GM12878 (cell line): ENCODE measurements at regions not wholly inside any gene's neighbourhood (a gene's known extent, or its start where the extent isn't known, plus 50 kb on each side); places are given as distances from the start of the nearest gene placed in this dataset.

Source experiments
- ATAC-seq: fragments of 200-7000 bp; cut with Tn5 transposase; 3 replicates; pipeline ENCODE4 v1.9.1; 2020; ENCODE audit warnings: mild to moderate bottlenecking, moderate library complexity
- BruUV-seq: library from RNA; stranded (reverse); fragments of 400-500 nt; replicated peaks from 2 replicates; lab custom pipeline; 2021; lab: Mats Ljungman, UMichigan
- CTCF ChIA-PET: fragments of 300-600 bp; sonication (Branson Sonifier 250); formaldehyde crosslinking; extraction: SDS; loops from one replicate; lab custom pipeline; 2021; ENCODE audit warnings: inconsistent platforms; lab: Yijun Ruan, JAX
- POLR2A ChIA-PET: fragments of 350-600 bp; formaldehyde crosslinking; extraction: SDS; loops from one replicate; lab custom pipeline; 2021; ENCODE audit warnings: inconsistent platforms; lab: Charles Lee
- RAD21 ChIA-PET: fragments of 300-600 bp; sonication (Branson Sonifier 250); formaldehyde crosslinking; loops from one replicate; lab custom pipeline; 2023; ENCODE audit warnings: antibody characterized with exemption; ENCODE audit not compliant: unreplicated experiment; lab: Charles Lee
- SMC1A ChIA-PET: fragments of 300-600 bp; sonication (Branson Sonifier 250); formaldehyde crosslinking; loops from one replicate; lab custom pipeline; 2023; ENCODE audit not compliant: unreplicated experiment, uncharacterized antibody; lab: Charles Lee
- DNase-seq: peaks from one replicate; pipeline ENCODE4 v3.0.0-alpha.2; 2011; ENCODE audit warnings: low read depth, low spot score
- FAIRE-seq: peaks from 3 replicates; lab custom pipeline; 2011; peaks lifted over from hg19 to GRCh38; lab: Jason Lieb, UNC
- H2AFZ ChIP-seq: 2 replicates; pipeline ENCODE4 v1.6.0; 2011; ENCODE audit warnings: low read depth, low read length, control low read depth; ENCODE audit not compliant: control insufficient read depth
- H3K27ac ChIP-seq: 2 replicates; pipeline ENCODE4 v1.5.1; 2011; ENCODE audit warnings: control low read depth; ENCODE audit not compliant: control insufficient read depth, insufficient read depth
- H3K27me3 ChIP-seq, 2 experiments: replicated peaks in 1 of 2; 2 replicates each; pipeline versions ENCODE4 v1.6.0 to v1.6.1; 2011; ENCODE audit warnings: low read length in 1 of 2; ENCODE audit not compliant: control insufficient read depth in 2 of 2, insufficient read depth in 2 of 2
- H3K36me3 ChIP-seq, 2 experiments: 2 replicates each; pipeline ENCODE4 v1.5.1; 2011; ENCODE audit warnings: low read length in 1 of 2; ENCODE audit not compliant: control insufficient read depth in 2 of 2, insufficient read depth in 2 of 2
- H3K4me1 ChIP-seq: 2 replicates; pipeline ENCODE4 v1.6.1; 2011; ENCODE audit warnings: mild to moderate bottlenecking, low read length, moderate library complexity, mixed read lengths; ENCODE audit not compliant: control insufficient read depth, insufficient read depth
- H3K4me2 ChIP-seq: 2 replicates; pipeline ENCODE4 v1.6.0; 2011; ENCODE audit warnings: control low read depth; ENCODE audit not compliant: control insufficient read depth, insufficient read depth
- H3K4me3 ChIP-seq: fragments of 200-600 bp; sonication (generic); 2 replicates; pipeline ENCODE4 v1.5.1; 2016
- H3K79me2 ChIP-seq: 2 replicates; pipeline ENCODE4 v1.6.0; 2011; ENCODE audit warnings: low read length; ENCODE audit not compliant: control insufficient read depth, insufficient read depth
- H3K9ac ChIP-seq: 2 replicates; pipeline ENCODE4 v1.8.0; 2011; ENCODE audit warnings: low read length, control low read depth, mixed read lengths; ENCODE audit not compliant: control insufficient read depth, insufficient read depth
- H3K9me3 ChIP-seq: replicated peaks from 3 replicates; pipeline ENCODE4 v1.5.1; 2011; ENCODE audit warnings: mild to moderate bottlenecking, low read length; ENCODE audit not compliant: control insufficient read depth, insufficient read depth
- H4K20me1 ChIP-seq: 2 replicates; pipeline ENCODE4 v1.6.0; 2011; ENCODE audit not compliant: control insufficient read depth, insufficient read depth
- CEBPB ChIP-seq, 2 experiments: fragments of 150-350 bp in 1 of 2; IDR thresholded peaks; 2 replicates each; pipeline ENCODE4 v1.6.1; 2012 to 2014; ENCODE audit warnings: low read depth in 2 of 2, low read length in 2 of 2, borderline replicate concordance in 1 of 2, inconsistent platforms in 1 of 2
- IRF4 ChIP-seq: IDR thresholded peaks from 2 replicates; pipeline ENCODE4 v1.6.1; 2011; ENCODE audit warnings: low read depth, low read length
- NFYB ChIP-seq: IDR thresholded peaks from 2 replicates; pipeline ENCODE4 v1.6.1; 2011; ENCODE audit warnings: low read depth, mild to moderate bottlenecking, low read length, improper control_type of control experiment, moderate library complexity; ENCODE audit not compliant: insufficient read depth
- PBX3 ChIP-seq: IDR thresholded peaks from 2 replicates; pipeline ENCODE4 v1.6.1; 2011; ENCODE audit warnings: mild to moderate bottlenecking, low read depth, low read length, moderate library complexity; ENCODE audit not compliant: insufficient replicate concordance
- USF1 ChIP-seq: IDR thresholded peaks from 2 replicates; pipeline ENCODE4 v1.6.1; 2011; ENCODE audit warnings: borderline replicate concordance, low read depth, mild to moderate bottlenecking, moderate library complexity, mixed read lengths, low read length; ENCODE audit not compliant: insufficient read depth; ENCODE audit errors: extremely low read length
- YY1 ChIP-seq: IDR thresholded peaks from 2 replicates; pipeline ENCODE4 v1.6.1; 2011; ENCODE audit warnings: low read depth, mild to moderate bottlenecking, low read length
- ZBTB11 ChIP-seq: fragments of 450-650 bp; formaldehyde crosslinking; IDR thresholded peaks from 2 replicates; pipeline ENCODE4 v1.5.0; 2022; ENCODE audit warnings: mild to moderate bottlenecking, missing genetic modification characterization
- ZNF274 ChIP-seq: IDR thresholded peaks from one replicate; pipeline ENCODE4 v1.8.0; 2011; ENCODE audit not compliant: insufficient read length, insufficient read depth
- WGBS: methylation state at CpG from one replicate; pipeline ENCODE4 v1.1.6; 2016; ENCODE audit warnings: low lambda C conversion rate; ENCODE audit not compliant: insufficient replicate concordance, insufficient coverage; ENCODE audit errors: missing lambda C conversion rate; 5-methylcytosine and 5-hydroxymethylcytosine counted together
- in situ Hi-C: fragments of 300-500 bp; cut with MboI; formaldehyde crosslinking; loops from 9 replicates; pipeline ENCODE4 v1.14.3; 2018; ENCODE audit warnings: mixed read lengths
- intact Hi-C: fragments of 100-400 bp; cut with micrococcal nuclease; formaldehyde crosslinking; loops from one replicate; pipeline ENCODE4 v1.14.2; 2022; ENCODE audit not compliant: unreplicated experiment

- TF ChIP-seq PBX3 (no peak), CEBPB (IDR thresholded peaks at IDR 0.05; ENCODE audit: borderline replicate concordance in 1 of 2, low read depth in 2 of 2, low read length in 2 of 2) (no peak), ZNF274 (no peak), NFYB (no peak)
These were observed 129.3 kb upstream of the SASH1 start (continued) for GRCh38 chr6:148213366-148213765.

- DNase-seq (no peak), ATAC-seq (no peak), FAIRE-seq (no peak)
- Histone ChIP-seq H2AFZ (no peak overlapping the region), H3K9ac (no peak overlapping the region), H3K4me2 (no peak overlapping the region), H3K79me2 (no peaks in the 10 kb centered on the region), H3K27ac (no peak overlapping the region), H3K27me3 (peaks cover 0 to 3% of the 10 kb centered on the region in 2 experiments; a peak in 2 of 4 replicates), H3K36me3 (no peaks in the 10 kb centered on the region), H3K4me3 (no peak overlapping the region), H3K4me1 (no peaks in the 10 kb centered on the region), H4K20me1 (no peaks in the 10 kb centered on the region; the same call in 1 of the 2 replicates), H3K9me3 (no peaks in the 10 kb centered on the region)
- CTCF ChIA-PET, result no interaction called here
- TF ChIP-seq ZBTB11 (CRISPR knock-in tag) (no peak), USF1 (no peak), YY1 (no peak), IRF4 (no peak)
- in situ Hi-C loops, result no loop called here
- no TSS peak for BruUV-seq
- RAD21 ChIA-PET, result no interaction called here
- POLR2A ChIA-PET, result no interaction called here
- 32% methylated on average over 5 of the region's 5 CpGs for WGBS
- SMC1A ChIA-PET, result interaction anchor here (0.6 kb wide), 1 partner anchor 286 kb away, joined by 3 read pairs; no protein-coding TSS in a partner anchor
- intact Hi-C loops, result no loop called here
These were observed 128.0 kb upstream of the SASH1 start for GRCh38 chr6:148214667-148215066.
